LNCaP clone FGC (cell line): ENCODE measurements at regions not wholly inside any gene's neighbourhood (a gene's known extent, or its start where the extent isn't known, plus 50 kb on each side); places are given as distances from the start of the nearest gene placed in this dataset.
A peak's percentile ranks its signal among the peaks of the same experiment; 100 is the strongest.

ENCODE experiments used
- DNase-seq: peaks from one replicate; pipeline ENCODE4 v3.0.0-alpha.2; 2011; ENCODE audit warnings: low read depth
- H3K4me3 ChIP-seq: 2 replicates; pipeline ENCODE4 v1.5.1; 2011; ENCODE audit warnings: mild to moderate bottlenecking, low read depth, low read length, control low read depth
- CTCF ChIP-seq: IDR thresholded peaks from 2 replicates; pipeline ENCODE4 v1.5.1; 2012; ENCODE audit warnings: mild to moderate bottlenecking; ENCODE audit not compliant: control insufficient read depth, insufficient read depth; ENCODE audit errors: extremely low read depth

- no peak overlapping the region for H3K4me3 ChIP-seq
- no peak for DNase-seq
- TF ChIP-seq CTCF, result no peak
Observed at GRCh38 chr10:29714096-29714874, 79.5 kb upstream of the SVIL start.

- no peak for TF ChIP-seq CTCF
- no peak overlapping the region for H3K4me3 ChIP-seq
- peak; percentile 50 for DNase-seq
Observed at GRCh38 chr10:29713450-29713849, 78.7 kb upstream of the SVIL start.

GRCh38 chr10:29712108-29712507, 77.3 kb upstream of the SVIL start:
- DNase-seq, result peak; percentile 45
- H3K4me3 ChIP-seq, result no peak overlapping the region
- TF ChIP-seq CTCF, result no peak

- no peak for TF ChIP-seq CTCF
- no peak overlapping the region for H3K4me3 ChIP-seq
Observed at GRCh38 chr10:29710128-29710527, 75.4 kb upstream of the SVIL start.

GRCh38 chr10:29709484-29710002, 74.8 kb upstream of the SVIL start:
- DNase-seq, result no peak
- no peak overlapping the region for H3K4me3 ChIP-seq
- TF ChIP-seq CTCF, result no peak

More at GRCh38 chr10:29710128-29710527, 75.4 kb upstream of the SVIL start:
- no peak for DNase-seq

- H3K4me3 ChIP-seq, result no peak overlapping the region
- no peak for DNase-seq
Observed at GRCh38 chr10:29703271-29703670, 68.5 kb upstream of the SVIL start.

More at GRCh38 chr10:29703271-29703670, 68.5 kb upstream of the SVIL start:
- no peak for TF ChIP-seq CTCF
